ENCODE measurements at regions not wholly inside any gene's neighbourhood (a gene's known extent, or its start where the extent isn't known, plus 50 kb on each side); places are given as distances from the start of the nearest gene placed in this dataset.

DNA sequence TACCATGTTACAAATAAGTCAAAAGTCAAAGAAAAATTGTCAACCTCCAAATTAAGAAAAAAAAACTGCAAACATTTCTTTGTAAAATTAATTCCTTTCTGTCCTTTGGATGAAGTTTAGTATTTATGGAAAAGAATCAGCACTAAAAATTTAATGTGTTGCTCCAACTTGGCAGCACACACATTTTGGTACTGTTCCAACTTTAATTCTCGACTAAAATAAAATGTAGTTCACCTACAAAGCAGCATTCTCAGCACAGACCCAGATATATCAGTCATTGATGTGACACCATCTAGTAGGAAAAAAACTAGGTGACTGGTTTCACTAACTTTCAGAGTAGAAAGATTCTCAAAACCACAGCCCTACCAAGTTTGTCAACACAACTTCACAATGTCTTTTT lies 131.7 kb upstream of the ROBO2 start:
- no peaks in the 10 kb centered on the region for H3K9me3 ChIP-seq
- no peaks in the 10 kb centered on the region for H3K4me1 ChIP-seq
- intact Hi-C loops (cut with DNase I) = no loop called here
- no peaks in the 10 kb centered on the region for H3K36me3 ChIP-seq
- H3K27ac ChIP-seq = no peak overlapping the region
- H3K4me3 ChIP-seq = no peak overlapping the region
- TF ChIP-seq, protein P1, sequence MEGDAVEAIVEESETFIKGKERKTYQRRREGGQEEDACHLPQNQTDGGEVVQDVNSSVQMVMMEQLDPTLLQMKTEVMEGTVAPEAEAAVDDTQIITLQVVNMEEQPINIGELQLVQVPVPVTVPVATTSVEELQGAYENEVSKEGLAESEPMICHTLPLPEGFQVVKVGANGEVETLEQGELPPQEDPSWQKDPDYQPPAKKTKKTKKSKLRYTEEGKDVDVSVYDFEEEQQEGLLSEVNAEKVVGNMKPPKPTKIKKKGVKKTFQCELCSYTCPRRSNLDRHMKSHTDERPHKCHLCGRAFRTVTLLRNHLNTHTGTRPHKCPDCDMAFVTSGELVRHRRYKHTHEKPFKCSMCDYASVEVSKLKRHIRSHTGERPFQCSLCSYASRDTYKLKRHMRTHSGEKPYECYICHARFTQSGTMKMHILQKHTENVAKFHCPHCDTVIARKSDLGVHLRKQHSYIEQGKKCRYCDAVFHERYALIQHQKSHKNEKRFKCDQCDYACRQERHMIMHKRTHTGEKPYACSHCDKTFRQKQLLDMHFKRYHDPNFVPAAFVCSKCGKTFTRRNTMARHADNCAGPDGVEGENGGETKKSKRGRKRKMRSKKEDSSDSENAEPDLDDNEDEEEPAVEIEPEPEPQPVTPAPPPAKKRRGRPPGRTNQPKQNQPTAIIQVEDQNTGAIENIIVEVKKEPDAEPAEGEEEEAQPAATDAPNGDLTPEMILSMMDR (IDR thresholded peaks at IDR 0.05) = no peak
- ATAC-seq (no peak), DNase-seq (no peak)
- no peaks in the 10 kb centered on the region for H3K27me3 ChIP-seq (ENCODE audit: low read depth)

DNA sequence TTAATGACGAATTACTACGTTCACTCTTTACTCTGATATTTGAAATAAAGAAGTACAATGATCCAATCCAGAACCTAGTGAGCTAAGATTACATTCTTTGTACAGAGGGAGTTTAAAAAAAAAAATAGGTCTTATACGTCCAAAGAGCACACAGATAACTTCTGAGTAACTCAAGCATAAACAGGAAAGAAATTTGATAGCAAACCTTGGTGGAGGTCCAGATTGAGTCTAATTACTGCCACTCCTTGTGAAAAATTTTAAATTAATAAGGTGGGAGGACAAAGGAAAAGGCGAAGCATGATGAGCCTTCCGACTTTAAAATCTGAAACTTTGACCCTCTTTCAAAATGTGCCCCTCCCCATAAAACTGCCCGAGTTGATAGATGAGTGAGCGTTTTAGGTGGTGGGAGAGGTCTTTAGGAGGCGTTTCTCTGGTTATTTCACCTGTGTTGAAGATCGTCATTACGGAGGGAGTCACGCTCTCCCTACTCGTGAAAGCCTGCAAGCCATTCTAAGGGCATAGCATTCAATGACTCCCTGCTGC lies 127.0 kb upstream of the ROBO2 start:
- H3K9me3 ChIP-seq = no peaks in the 10 kb centered on the region
- no peaks in the 10 kb centered on the region for H3K27me3 ChIP-seq (ENCODE audit: low read depth)
- H3K27ac ChIP-seq = no peak overlapping the region
- H3K36me3 ChIP-seq = no peaks in the 10 kb centered on the region
- TF ChIP-seq, protein P1 (IDR thresholded peaks at IDR 0.05) = no peak
- ATAC-seq (no peak), DNase-seq (no peak)
- intact Hi-C loops (cut with DNase I) = no loop called here
- H3K4me3 ChIP-seq = no peak overlapping the region
- no peaks in the 10 kb centered on the region for H3K4me1 ChIP-seq

DNA sequence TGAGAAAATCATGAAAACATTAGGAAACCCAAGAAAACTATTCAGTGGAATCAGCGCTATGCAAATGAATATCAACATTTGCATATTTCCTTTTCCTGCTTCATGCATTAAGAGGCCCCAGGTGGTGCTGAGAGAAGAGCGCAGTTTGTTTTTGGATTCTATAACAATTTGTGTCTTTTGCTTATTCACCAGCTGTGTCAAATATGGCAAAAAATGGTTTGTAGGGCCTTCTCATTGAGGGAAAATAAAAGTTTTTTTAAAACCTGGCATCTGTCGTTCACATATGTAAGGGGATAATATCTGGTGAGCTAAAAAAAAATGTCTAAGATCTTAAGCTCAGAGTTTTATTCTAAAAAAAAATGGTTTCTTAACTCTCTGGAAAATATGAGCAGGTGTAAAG lies 122.5 kb upstream of the ROBO2 start:
- Histone ChIP-seq H3K4me3 (no peak overlapping the region), H3K9me3 (no peaks in the 10 kb centered on the region), H3K27ac (no peak overlapping the region), H3K36me3 (no peaks in the 10 kb centered on the region), H3K27me3 (ENCODE audit: low read depth) (no peaks in the 10 kb centered on the region), H3K4me1 (no peaks in the 10 kb centered on the region)
- ATAC-seq (no peak), DNase-seq (no peak)
- TF ChIP-seq, protein P1 (IDR thresholded peaks at IDR 0.05) = no peak
- intact Hi-C loops (cut with DNase I) = no loop called here

DNA sequence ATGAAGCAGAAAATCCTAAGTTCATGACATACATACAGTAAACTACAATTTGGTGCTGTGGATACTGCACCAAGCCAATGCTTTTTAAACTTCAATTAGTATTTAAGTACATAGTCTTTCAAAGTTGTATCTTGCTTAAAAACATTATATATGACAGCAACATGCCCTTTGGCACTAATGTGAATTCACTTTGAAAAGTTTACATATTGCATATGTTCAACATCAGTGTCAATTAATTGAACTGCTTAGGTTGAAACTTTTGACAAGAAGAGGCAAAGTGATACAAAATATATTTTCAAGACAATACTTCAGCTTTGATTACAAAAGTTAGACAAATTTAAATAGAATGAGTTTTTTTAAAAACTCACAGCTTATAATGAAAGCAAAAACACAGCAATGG lies 119.4 kb upstream of the ROBO2 start:
- H3K9me3 ChIP-seq = no peaks in the 10 kb centered on the region
- H3K27me3 ChIP-seq (ENCODE audit: low read depth) = no peaks in the 10 kb centered on the region
- H3K27ac ChIP-seq = no peak overlapping the region
- H3K4me3 ChIP-seq = no peak overlapping the region
- TF ChIP-seq, protein P1 (IDR thresholded peaks at IDR 0.05) = no peak
- ATAC-seq (no peak), DNase-seq (no peak)
- H3K36me3 ChIP-seq = no peaks in the 10 kb centered on the region
- no peaks in the 10 kb centered on the region for H3K4me1 ChIP-seq
- intact Hi-C loops (cut with DNase I) = no loop called here

DNA sequence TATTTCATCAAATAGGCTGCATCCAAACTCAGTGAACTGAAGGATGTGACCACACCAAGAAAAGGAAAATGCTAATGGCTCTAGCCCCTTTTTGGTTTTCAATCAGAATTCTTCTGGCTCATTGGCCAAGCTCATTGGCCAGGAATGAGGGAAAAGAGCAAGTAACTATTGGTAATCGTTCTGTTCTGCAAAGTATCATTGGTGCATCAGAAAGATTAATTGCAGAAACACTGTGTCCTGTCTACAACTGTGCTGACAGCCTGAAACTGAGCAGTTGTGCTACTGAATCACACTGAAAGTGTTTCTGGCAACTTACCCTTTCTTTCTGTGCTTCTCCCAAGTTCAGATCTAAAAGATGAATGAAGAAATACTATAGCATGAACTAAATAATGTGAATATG lies 116.4 kb upstream of the ROBO2 start:
- no peaks in the 10 kb centered on the region for H3K27me3 ChIP-seq (ENCODE audit: low read depth)
- TF ChIP-seq, protein P1 (IDR thresholded peaks at IDR 0.05) = no peak
- no peaks in the 10 kb centered on the region for H3K9me3 ChIP-seq
- no peak overlapping the region for H3K4me3 ChIP-seq
- no peaks in the 10 kb centered on the region for H3K4me1 ChIP-seq
- DNase-seq (no peak), ATAC-seq (no peak)
- no peaks in the 10 kb centered on the region for H3K36me3 ChIP-seq
- H3K27ac ChIP-seq = no peak overlapping the region
- intact Hi-C loops (cut with DNase I) = no loop called here

DNA sequence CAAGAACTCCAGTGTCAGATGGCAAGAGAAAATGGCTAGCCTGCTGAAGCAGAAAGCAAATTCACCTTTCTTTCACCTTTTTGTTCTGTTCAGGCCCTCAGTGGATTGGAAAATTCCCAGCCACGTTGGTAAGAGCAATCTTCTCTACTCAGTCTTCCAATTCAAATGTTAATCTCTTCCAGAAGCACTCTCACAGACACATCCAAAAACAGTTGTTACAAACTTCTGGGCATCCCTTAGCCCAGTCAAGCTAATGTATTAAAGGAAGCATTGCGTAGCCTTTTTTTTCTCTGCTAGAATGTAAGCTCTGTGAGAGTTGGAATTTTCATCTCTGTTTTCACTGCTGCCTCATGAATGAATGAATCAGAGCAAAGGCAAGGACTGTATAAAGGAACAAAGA lies 109.2 kb upstream of the ROBO2 start:
- DNase-seq (no peak), ATAC-seq (no peak)
- Histone ChIP-seq H3K4me1 (no peaks in the 10 kb centered on the region), H3K36me3 (no peaks in the 10 kb centered on the region), H3K27me3 (ENCODE audit: low read depth) (no peaks in the 10 kb centered on the region), H3K4me3 (no peak overlapping the region), H3K27ac (no peak overlapping the region), H3K9me3 (no peaks in the 10 kb centered on the region)
- intact Hi-C loops (cut with DNase I) = no loop called here
- TF ChIP-seq, protein P1 (IDR thresholded peaks at IDR 0.05) = no peak

Data from lower lobe of right lung (tissue), 2 donors.